ENCODE measurements at regions not wholly inside any gene's neighbourhood (a gene's known extent, or its start where the extent isn't known, plus 50 kb on each side); places are given as distances from the start of the nearest gene placed in this dataset.

GRCh38 chr12:98296462-98297079 is 218.8 kb upstream of the TMPO start:
- no peak for TF ChIP-seq CTCF (IDR thresholded peaks at IDR 0.05; ENCODE audit: extremely low read depth, insufficient read depth, missing control alignments)
- no peak for DNase-seq (ENCODE audit: low spot score)
- in situ Hi-C loops (cut with MboI; ENCODE audit: low pct_unique_long_range_greater_than_20kb, low sequenced_read_pairs, unreplicated experiment) = no loop called here

DNA sequence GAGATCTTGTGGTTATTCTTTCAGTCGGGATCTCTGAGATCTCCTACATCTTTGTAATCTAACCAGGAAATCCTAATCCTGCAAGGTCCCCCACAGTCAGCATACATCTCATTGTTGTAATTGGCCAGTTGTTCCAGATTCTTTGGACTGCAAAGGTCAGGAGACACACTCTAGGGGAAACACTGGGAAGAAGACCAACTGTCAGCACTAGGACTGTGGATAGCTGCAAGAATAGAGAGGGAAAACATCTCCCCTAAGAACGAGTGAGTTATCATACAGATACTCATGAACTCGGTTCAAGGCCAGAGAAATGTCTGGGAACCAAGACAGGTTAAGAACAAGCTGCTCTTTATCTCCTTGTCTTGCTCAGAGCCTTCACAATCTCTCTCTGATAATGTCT is 217.9 kb upstream of the TMPO start:
- DNase-seq (ENCODE audit: low spot score) = no peak
- no peak for TF ChIP-seq CTCF (IDR thresholded peaks at IDR 0.05; ENCODE audit: extremely low read depth, insufficient read depth, missing control alignments)
- in situ Hi-C loops (cut with MboI; ENCODE audit: low pct_unique_long_range_greater_than_20kb, low sequenced_read_pairs, unreplicated experiment) = no loop called here

- in situ Hi-C loops (cut with MboI; ENCODE audit: low pct_unique_long_range_greater_than_20kb, low sequenced_read_pairs, unreplicated experiment) = no loop called here
- no peak for DNase-seq (ENCODE audit: low spot score)
- no peak for TF ChIP-seq CTCF (IDR thresholded peaks at IDR 0.05; ENCODE audit: extremely low read depth, insufficient read depth, missing control alignments)
Observed at GRCh38 chr12:98308141-98308540, 207.2 kb upstream of the TMPO start.

DNA sequence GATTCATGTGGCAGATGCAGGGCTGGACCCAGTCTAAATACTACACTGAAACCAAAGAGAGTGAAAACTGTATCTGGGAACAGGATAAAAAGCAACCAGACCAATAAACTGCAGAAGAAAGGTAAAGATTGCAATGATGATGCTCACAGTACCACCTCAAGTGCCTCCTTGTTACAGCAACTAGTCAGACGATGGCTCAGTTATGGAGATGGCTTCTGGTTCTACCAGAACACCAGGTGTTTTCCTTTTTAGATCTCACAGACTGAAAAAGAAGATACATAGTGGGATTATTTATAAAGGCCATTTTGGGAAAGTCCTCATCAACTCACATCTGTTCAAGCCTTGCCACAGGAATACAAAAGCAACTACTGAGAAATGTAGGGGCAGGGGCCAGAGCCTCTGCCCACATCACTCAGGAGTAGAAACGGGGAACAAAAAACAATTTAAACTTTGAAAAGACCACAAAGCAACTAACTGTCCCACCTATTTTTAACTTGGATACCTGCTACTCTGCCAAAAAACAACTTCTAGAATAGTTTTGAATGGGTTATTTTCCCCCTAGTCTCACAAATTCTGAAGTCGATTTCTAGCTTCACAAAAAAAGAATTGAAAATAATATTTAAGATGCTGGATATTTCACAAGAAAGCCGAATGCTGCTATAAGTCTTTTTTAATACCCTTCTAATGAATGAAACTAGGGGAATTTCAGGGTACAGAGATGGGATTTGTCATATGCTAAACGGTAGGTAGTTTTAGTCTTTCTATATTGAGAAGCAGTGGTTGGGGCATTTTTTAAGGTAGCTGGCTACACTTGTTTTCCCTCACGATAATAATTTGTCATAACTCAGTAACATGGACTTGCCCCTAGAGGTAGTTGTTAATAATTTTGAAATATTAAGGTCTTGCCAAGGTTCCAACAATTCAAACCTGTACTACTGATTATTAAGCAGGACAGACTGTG is 197.2 kb upstream of the TMPO start:
- in situ Hi-C loops (cut with MboI; ENCODE audit: low pct_unique_long_range_greater_than_20kb, low sequenced_read_pairs, unreplicated experiment) = no loop called here
- DNase-seq (ENCODE audit: low spot score) = no peak
- TF ChIP-seq CTCF (IDR thresholded peaks at IDR 0.05; ENCODE audit: extremely low read depth, insufficient read depth, missing control alignments) = no peak

- in situ Hi-C loops (cut with MboI; ENCODE audit: low pct_unique_long_range_greater_than_20kb, low sequenced_read_pairs, unreplicated experiment) = no loop called here
- no peak for TF ChIP-seq CTCF (IDR thresholded peaks at IDR 0.05; ENCODE audit: extremely low read depth, insufficient read depth, missing control alignments)
- DNase-seq (ENCODE audit: low spot score) = no peak
Observed at GRCh38 chr12:98319716-98320425, 195.5 kb upstream of the TMPO start.

DNA sequence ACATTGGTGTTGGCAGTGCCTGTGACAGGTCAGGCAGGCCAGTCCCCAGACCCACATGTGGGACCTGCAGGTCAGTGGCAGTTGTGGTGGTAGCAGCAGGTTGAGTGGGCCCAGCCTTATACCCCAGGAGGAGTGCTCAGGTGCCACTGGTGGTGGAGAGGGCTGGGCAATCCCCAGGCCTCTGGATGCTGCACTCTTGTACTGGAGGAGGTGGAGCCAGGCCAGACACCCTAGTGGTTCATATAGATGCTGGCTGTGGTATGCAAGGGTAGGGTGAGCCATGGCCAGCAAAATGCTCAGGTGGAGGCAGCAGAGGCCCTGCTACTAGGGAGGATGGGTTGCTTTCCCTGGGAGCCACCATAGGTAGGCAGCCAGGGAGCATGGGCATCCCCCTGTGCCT is 190.4 kb upstream of the TMPO start:
- no peak for TF ChIP-seq CTCF (IDR thresholded peaks at IDR 0.05; ENCODE audit: extremely low read depth, insufficient read depth, missing control alignments)
- DNase-seq (ENCODE audit: low spot score) = no peak
- in situ Hi-C loops (cut with MboI; ENCODE audit: low pct_unique_long_range_greater_than_20kb, low sequenced_read_pairs, unreplicated experiment) = no loop called here

All from GM13977 (cell line).